Transverse colon (tissue), 4 donors: ENCODE measurements at regions not wholly inside any gene's neighbourhood (a gene's known extent, or its start where the extent isn't known, plus 50 kb on each side); places are given as distances from the start of the nearest gene placed in this dataset.

Experiments used
- DNase-seq: peaks from one replicate; pipeline ENCODE4 v3.0.0-alpha.2; 2019
- H3K27ac ChIP-seq, 4 donors: fragments of 200-600 bp; sonication (generic); 2 replicates each; pipeline ENCODE4 v1.5.1; 2016 to 2018; ENCODE audit warnings: inconsistent platforms in 4 of 4
- H3K27me3 ChIP-seq: fragments of 200-600 bp; sonication (generic); 2 replicates; pipeline ENCODE4 v1.5.1; 2017; ENCODE audit warnings: inconsistent platforms
- H3K36me3 ChIP-seq, 4 donors: fragments of 200-600 bp; sonication (generic); 2 replicates each; pipeline ENCODE4 v1.5.1; 2017 to 2019; ENCODE audit warnings: inconsistent platforms in 4 of 4
- H3K4me1 ChIP-seq, 4 donors: fragments of 200-600 bp; sonication (generic); 2 replicates each; pipeline ENCODE4 v1.5.1; 2017 to 2020; ENCODE audit warnings: inconsistent platforms in 4 of 4
- H3K4me3 ChIP-seq, 4 donors: fragments of 200-600 bp; sonication (generic); 1 replicate in 1 of 4; 2 replicates in 3 of 4; pipeline versions ENCODE4 v1.5.1 to v1.6.1; 2017 to 2019; ENCODE audit warnings: inconsistent platforms in 4 of 4
- H3K9me3 ChIP-seq, 2 donors: fragments of 200-600 bp; sonication (generic); 2 replicates each; pipeline ENCODE4 v1.5.1; 2017 to 2019; ENCODE audit warnings: inconsistent platforms in 2 of 2
- CTCF ChIP-seq, 5 experiments: fragments of 200-600 bp in 3 of 5; fragments of 450-650 bp in 2 of 5; sonication (generic) in 3 of 5; IDR thresholded peaks; 1 replicate in 2 of 5; 2 replicates in 3 of 5; pipeline ENCODE4 v1.5.1; 2016 to 2017; ENCODE audit warnings: antibody characterized with exemption in 5 of 5, inconsistent platforms in 3 of 5, mild to moderate bottlenecking in 2 of 5, moderate library complexity in 1 of 5
- EP300 ChIP-seq: sonication (generic); formaldehyde crosslinking; IDR thresholded peaks from one replicate; pipeline ENCODE4 v1.6.1; 2017; ENCODE audit warnings: antibody characterized with exemption, low read depth
- POLR2A ChIP-seq: fragments of 450-650 bp; IDR thresholded peaks from one replicate; pipeline ENCODE4 v1.6.1; 2016; ENCODE audit warnings: antibody characterized with exemption, mild to moderate bottlenecking, moderate library complexity
- POLR2AphosphoS5 ChIP-seq, 3 donors: sonication (generic); formaldehyde crosslinking; IDR thresholded peaks; one replicate each; pipeline ENCODE4 v1.6.1; 2016; ENCODE audit warnings: antibody characterized with exemption in 3 of 3
- WGBS, 2 donors: methylation state at CpG; one replicate each; pipeline ENCODE4 v1.1.5; 2018; ENCODE audit warnings: low coverage in 1 of 2; 5-methylcytosine and 5-hydroxymethylcytosine counted together
- in situ Hi-C, 4 donors: fragments of 200-750 bp; cut with MboI; loops; one replicate each; pipeline versions ENCODE4 v1.15.0 to v1.15.1; 2017; ENCODE audit warnings: low sequenced_read_pairs in 3 of 4, low pct_ligation_motif_present in 1 of 4, low pct_unique_long_range_greater_than_20kb in 1 of 4
- intact Hi-C: fragments of 100-400 bp; cut with DNase I; formaldehyde crosslinking; loops from one replicate; pipeline ENCODE4 v1.15.1; 2023; ENCODE audit warnings: low total_unique reads

DNA sequence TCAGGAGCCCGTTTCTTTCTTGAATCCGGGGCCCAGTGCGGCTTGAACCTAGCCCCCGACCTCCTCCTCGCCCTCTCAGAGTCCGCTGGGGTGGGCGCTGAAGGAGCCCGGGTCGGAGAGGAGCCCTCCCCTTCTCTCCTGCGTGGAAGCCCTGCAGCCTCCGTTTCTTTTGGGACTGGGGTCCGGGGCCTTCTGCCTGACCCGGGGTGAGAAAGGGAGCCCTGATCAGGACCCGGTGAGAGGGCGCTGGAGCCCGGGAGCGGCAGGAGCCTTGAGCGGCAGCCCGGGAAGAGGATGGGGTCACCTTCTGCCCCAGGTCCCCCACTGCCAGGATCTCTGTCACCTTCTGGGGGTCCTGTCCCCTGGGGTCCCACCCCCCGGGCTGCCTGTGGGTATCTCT, 162.3 kb downstream of the ZNF33B start:
- no peaks in the 10 kb centered on the region for H3K36me3 ChIP-seq
- intact Hi-C loops (no loop called here), in situ Hi-C loops (no loop called here)
- 43% methylated on average over 19 of the region's 20 CpGs; no CpG with 5 or more reads in 1 of the 2 donors for WGBS, 2 donors
- no peaks in the 10 kb centered on the region for H3K4me1 ChIP-seq
- no peak overlapping the region for H3K27ac ChIP-seq
- TF ChIP-seq EP300, result no peak
- no peak for TF ChIP-seq POLR2A
- TF ChIP-seq CTCF (IDR thresholded peaks at IDR 0.05), result no peak
- no peak for TF ChIP-seq POLR2AphosphoS5 (IDR thresholded peaks at IDR 0.05)
- H3K27me3 ChIP-seq, result peaks cover 12% of the 10 kb centered on the region
- no peak for DNase-seq
- H3K4me3 ChIP-seq, result peak overlapping the region in 3 of 4 donors; percentile 11 to 27 (median 11)
- no peaks in the 10 kb centered on the region for H3K9me3 ChIP-seq

DNA sequence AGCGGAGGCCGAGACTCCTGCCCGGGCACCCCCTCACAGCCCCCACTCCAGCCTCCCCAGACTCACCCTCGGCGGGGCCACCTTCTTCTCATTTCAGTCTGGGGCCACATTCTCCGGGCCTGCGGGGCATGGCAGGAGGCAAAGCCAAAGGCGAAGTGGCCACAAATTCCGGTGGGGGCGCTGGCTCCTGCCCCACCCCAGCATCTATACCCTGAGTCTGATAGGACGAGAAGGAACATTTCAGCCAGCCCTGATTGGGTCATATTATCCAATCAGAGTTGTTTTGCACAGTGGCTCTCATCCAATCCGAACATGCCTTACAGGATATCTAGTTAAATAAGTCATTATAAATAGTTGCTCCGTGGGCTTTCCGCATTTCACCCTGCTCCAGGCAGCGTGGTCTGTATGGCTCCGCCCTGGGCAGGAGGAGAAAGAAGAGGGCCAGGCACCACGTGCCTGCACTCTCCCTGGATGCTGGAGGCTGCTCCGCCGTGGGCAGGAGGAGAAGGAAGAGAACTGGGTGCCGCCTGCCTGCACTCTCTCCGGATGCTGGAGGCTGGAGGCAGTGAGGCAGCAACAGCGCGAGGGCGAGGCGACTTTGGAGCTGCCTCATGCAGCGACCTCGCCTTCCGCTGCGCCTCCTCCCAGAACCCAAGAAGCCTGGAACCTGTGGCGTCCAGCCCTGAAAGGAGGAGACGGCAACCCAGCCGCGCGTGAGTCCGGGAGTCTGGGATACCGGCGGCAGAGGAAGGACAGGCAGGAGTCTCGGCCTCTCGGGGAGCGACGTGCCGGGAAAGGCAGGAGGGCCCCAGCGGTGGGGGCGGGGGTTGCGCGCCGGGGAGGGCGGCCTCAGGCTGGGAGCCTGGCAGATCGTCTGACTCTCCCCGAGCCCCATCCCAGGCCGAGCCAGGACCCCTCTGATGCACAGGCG, 162.9 kb downstream of the ZNF33B start:
- TF ChIP-seq POLR2AphosphoS5 (IDR thresholded peaks at IDR 0.05), result no peak
- TF ChIP-seq CTCF (IDR thresholded peaks at IDR 0.05), result no peak
- TF ChIP-seq POLR2A, result no peak
- TF ChIP-seq EP300, result no peak
- intact Hi-C loops, result no loop called here
- 60 to 91% methylated on average over 10 to 37 of the region's 52 CpGs for WGBS, 2 donors
- no peak for DNase-seq
- Histone ChIP-seq H3K4me1 (no peaks in the 10 kb centered on the region), H3K27me3 (peaks cover 12% of the 10 kb centered on the region), H3K27ac (no peak overlapping the region), H3K36me3 (no peaks in the 10 kb centered on the region), H3K4me3 (peak overlapping the region in 3 of 4 donors; percentile 11 to 27 (median 11)), H3K9me3 (no peaks in the 10 kb centered on the region)
- in situ Hi-C loops, result no loop called here

DNA sequence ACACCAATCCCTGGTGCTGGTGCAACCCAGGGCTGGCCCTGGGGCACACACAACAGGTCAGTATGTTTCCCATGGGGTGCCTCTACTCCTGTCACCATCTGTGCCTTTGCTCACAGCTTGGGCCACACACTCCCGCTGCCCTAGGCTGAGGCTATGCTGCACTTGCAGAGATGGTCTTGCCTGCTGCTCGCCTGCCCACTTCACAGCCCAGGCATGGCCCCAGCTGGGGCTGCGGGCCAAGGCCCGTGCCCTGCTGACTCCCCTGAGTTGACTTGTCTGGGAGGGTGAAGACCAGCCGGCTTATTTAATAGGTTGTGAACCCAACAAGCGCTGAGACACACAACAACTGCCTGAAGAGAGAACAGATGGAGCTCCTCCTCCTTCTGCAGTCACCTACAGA, 184.1 kb downstream of the ZNF33B start:
- H3K9me3 ChIP-seq, result no peaks in the 10 kb centered on the region
- intact Hi-C loops, result no loop called here
- TF ChIP-seq EP300, result no peak
- no peak for DNase-seq
- no peaks in the 10 kb centered on the region for H3K27me3 ChIP-seq
- in situ Hi-C loops, result no loop called here
- no peak overlapping the region for H3K4me3 ChIP-seq
- no peak overlapping the region for H3K27ac ChIP-seq
- WGBS, 2 donors, result 79% methylated on average over 6 of the region's 6 CpGs; no CpG with 5 or more reads in 1 of the 2 donors
- H3K4me1 ChIP-seq, result no peaks in the 10 kb centered on the region
- no peaks in the 10 kb centered on the region for H3K36me3 ChIP-seq

DNA sequence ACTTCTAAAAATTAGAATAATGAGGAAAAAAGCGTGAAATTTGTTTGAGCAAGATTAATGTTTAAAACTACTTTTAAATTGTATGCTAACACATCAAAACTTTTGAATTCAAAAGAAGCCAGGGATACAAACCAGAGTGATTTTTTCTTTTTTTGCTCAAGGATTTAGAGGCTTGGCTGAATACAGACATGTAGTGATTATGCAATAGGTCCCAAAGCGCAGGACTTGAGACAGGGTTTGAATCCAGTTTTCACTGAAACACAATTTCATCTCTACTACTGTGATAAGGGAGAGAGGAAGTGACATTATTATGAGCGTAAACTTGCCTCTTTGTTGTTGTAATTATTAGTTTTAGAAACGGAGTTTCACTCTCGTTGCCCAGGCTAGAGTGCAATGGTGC, 207.3 kb downstream of the ZNF33B start:
- intact Hi-C loops, result no loop called here
- Histone ChIP-seq H3K27ac (no peak overlapping the region), H3K36me3 (no peaks in the 10 kb centered on the region), H3K27me3 (no peaks in the 10 kb centered on the region), H3K4me3 (no peak overlapping the region), H3K4me1 (no peaks in the 10 kb centered on the region), H3K9me3 (no peaks in the 10 kb centered on the region)
- no peak for DNase-seq
- 84 to 86% methylated on average over 5 of the region's 5 CpGs for WGBS, 2 donors
- TF ChIP-seq CTCF (IDR thresholded peaks at IDR 0.05) (no peak), EP300 (no peak), POLR2AphosphoS5 (IDR thresholded peaks at IDR 0.05) (no peak), POLR2A (no peak)
- in situ Hi-C loops, result no loop called here
